NCI-H2196 (cell line): ENCODE measurements at regions not wholly inside any gene's neighbourhood (a gene's known extent, or its start where the extent isn't known, plus 50 kb on each side); places are given as distances from the start of the nearest gene placed in this dataset.
"Not testable (repeated sequence)": the region's sequence is repeated elsewhere in the genome, so short reads cannot be mapped to it uniquely, and the experiment has no call there.

Source experiments
- DNase-seq: peaks from one replicate; lab custom pipeline; 2025; ENCODE audit not compliant: unreplicated experiment; lab: John Stamatoyannopoulos, UW

DNA sequence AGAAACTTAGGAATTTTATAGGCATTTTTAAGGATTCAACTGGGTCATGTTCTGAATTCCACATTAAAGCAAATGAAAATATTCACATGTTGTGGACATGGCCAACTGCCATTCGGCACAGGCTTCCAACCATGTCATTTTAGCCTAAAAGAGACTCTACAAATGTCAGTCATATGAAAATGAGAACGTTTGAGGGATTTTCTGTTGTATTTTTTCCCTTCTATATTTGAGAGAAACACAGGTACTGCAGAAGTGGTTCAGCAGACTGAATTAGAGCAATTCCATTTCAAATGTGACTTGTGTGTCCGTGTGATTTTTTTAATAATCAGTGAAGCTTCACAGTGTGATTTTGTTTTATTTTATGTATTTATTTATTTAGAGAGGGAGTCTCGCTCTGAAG is 124.3 kb downstream of the TP53TG3F start:
- not testable (repeated sequence) for DNase-seq

GRCh38 chr16:33588589-33588988 is 129.2 kb downstream of the TP53TG3F start:
- not testable (repeated sequence) for DNase-seq

- DNase-seq = not testable (repeated sequence)
Observed at GRCh38 chr16:33593344-33593743, 133.9 kb downstream of the TP53TG3F start.

- not testable (repeated sequence) for DNase-seq
Observed at GRCh38 chr16:33595074-33595473, 135.7 kb downstream of the TP53TG3F start.

GRCh38 chr16:33601029-33601428 is 141.6 kb downstream of the TP53TG3F start:
- not testable (repeated sequence) for DNase-seq

DNA sequence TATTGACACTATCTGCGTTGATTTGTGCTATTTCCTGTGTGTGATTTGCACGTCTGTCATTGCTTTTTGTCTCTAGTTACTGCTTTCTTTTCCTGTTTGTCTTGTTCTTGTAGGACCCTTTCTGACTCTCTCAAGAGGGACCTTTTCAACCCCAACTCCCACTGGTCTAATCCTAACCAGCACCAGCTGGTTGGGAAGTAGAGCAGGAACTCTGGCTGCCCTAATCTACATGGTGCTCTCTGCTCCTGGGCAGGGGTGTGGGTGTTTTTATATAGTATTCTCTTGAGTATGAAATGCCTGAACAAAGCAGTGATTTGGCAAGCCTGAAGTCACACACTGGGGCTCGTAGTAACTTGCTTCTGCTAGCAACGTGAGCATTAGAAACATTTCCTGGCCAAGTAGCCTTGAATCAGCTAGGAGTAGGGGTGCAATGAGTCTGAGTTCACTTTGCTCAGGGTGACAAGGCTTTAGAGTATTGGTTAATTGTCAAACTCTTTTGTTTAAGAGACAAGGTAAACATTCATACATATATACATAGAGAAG is 164.2 kb downstream of the TP53TG3F start:
- not testable (repeated sequence) for DNase-seq

DNA sequence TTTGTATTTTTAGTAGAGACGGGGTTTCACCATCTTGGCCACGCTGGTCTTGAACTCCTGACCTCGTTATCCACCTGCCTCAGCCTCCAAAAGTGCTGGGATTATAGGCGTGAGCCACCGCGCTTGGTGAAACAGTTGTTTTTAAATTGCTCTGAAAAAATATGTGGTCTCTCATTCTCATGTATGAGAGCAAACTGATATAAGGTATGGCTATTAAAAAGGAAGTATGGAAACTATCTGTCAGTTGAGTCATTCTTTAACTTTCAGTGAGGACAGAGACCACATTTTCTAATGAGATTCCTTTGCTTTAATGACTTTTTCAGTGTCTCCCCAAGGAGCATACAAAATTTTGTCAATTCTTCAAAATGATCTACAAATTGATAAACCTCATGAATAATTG is 169.5 kb downstream of the TP53TG3F start:
- DNase-seq = not testable (repeated sequence)

GRCh38 chr16:33631713-33632112 is 172.3 kb downstream of the TP53TG3F start:
- not testable (repeated sequence) for DNase-seq

GRCh38 chr16:33634057-33634456 is 174.6 kb downstream of the TP53TG3F start:
- DNase-seq = not testable (repeated sequence)

- not testable (repeated sequence) for DNase-seq
Observed at GRCh38 chr16:33636760-33637159, 177.3 kb downstream of the TP53TG3F start.

- not testable (repeated sequence) for DNase-seq
Observed at GRCh38 chr16:33643270-33643669, 183.9 kb downstream of the TP53TG3F start.

DNA sequence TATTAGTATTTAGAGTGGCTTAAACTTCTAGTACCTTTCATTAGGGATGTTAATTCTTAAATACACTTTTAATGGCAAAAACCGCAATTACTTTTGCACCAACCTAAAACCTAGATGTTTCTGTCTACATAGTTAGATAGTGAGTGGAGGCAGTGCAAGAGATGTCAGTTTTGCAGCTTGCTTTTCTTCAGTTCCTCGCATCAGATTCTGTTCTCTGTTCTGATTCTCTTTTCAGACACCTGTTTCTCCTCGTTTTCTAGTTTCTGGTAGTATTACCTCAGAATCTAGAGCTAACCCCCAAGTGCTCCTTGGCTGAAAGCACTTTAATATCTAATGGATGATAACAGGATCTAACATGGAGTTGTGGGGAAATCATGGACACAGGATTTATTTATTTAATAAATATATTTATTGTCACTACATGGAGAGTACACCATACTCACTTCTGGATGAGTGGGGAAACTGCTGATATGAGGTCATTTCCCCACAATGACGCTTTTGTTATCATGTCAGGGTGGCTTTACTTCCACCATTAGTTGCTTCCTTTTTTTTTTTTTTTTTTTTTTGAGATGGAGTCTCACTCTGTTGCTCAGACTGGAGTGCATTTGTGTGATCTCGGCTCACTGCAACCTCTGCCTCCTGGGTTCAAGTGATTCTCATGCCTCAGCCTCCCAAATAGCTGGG is 184.4 kb downstream of the TP53TG3F start:
- DNase-seq = not testable (repeated sequence)

GRCh38 chr16:33646386-33646785 is 187.0 kb downstream of the TP53TG3F start:
- DNase-seq = not testable (repeated sequence)

GRCh38 chr16:33655756-33656155 is 196.3 kb downstream of the TP53TG3F start:
- DNase-seq = not testable (repeated sequence)

DNA sequence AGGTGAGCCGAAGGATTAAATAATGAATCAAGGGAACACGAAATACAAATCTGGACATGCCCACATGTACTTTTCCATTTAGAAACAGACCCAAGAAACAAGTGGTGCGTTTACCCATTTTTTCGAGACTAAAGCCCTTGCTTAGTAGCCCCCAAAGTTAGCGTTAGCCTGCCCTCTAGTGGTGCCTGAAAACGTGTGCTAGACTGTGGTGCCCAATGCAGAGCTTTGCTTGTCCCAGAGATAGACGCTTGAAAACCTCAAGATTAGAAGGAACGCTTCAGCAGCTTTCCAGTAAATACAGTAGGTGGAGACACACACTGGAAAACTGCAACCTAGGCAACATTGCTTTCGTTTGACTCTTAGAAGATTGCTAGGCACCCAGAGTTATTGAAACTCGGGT is 197.0 kb downstream of the TP53TG3F start:
- not testable (repeated sequence) for DNase-seq

DNA sequence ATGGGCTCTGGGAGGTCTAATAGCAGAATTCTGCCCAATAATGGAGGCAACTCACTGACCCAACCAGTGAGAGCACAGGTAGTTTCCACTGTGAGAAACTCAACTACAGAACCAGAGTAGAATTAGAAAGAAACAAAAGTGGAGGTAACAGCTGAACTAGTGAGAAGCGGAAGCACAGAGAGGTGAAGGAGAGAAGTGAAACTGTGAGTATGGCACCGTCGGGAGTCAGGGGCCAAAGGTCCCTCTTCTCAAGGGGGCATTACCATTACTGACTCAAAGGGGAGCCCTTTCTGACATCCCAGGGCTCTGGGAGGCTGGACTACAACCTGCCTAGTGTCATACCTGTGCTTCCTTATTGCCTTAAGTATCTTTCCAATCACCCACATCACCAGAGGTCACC is 198.3 kb downstream of the TP53TG3F start:
- DNase-seq = not testable (repeated sequence)

- DNase-seq = not testable (repeated sequence)
Observed at GRCh38 chr16:33680791-33681190, 221.4 kb downstream of the TP53TG3F start.

GRCh38 chr16:33700320-33700719 is 240.9 kb downstream of the TP53TG3F start:
- not testable (repeated sequence) for DNase-seq

DNA sequence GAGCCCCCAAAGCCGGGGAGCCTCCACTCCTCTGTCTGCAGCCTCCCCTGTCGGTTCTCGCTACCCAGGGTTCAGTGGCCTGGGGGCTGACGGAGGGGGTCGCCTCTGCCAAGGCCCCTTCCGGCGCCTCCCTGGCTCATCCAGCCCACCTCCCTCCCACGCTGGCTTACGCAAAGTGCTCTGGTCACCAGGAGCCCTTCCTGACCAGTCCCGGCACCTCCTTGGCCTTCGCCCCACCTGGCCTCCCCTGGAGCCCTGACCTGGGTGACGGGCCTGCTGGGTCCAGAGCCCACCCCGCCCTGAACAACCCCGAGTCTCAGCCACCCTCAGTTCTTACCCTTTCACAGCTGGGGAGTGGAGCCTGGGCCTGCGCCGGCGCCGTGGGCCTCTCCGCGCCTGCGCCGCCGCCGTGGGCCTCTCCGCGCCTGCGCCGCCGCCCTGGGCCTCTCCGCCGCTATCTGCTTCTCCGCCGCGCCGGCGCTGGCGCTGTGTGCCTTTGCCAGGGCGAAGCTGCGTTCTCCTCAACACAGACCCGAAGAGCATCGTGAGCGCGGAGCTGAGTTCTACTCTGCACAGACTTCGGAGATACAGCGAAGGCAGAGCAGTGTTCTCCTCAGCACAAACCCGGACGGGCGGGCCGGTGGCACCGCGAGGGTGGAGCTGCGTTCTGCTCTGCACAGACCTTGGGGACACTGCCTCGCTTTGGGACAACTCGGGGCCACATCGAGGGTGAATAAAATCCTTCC is 247.6 kb downstream of the TP53TG3F start:
- not testable (repeated sequence) for DNase-seq

DNA sequence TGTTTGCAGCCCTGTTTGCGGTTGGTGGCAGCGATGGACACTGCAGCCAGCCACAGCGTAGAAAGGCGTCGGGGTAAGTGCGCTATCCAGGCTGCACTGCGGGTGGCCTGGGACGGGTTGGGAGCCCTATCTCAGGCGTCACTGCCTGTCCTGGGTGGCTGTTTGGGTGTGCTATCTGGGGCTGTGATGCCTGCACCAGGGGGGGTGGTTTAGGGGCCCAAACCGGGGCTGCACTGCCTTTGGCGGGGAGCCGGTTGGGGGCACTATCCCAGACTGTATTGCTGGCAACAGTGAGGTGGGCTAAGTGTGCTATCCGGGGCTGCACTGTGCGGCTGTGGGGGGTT is 248.2 kb downstream of the TP53TG3F start:
- DNase-seq = not testable (repeated sequence)

- DNase-seq = not testable (repeated sequence)
Observed at GRCh38 chr16:33709856-33710695, 250.7 kb downstream of the TP53TG3F start.
